Upper lobe of right lung (tissue), 1 donor: ENCODE measurements at regions not wholly inside any gene's neighbourhood (a gene's known extent, or its start where the extent isn't known, plus 50 kb on each side); places are given as distances from the start of the nearest gene placed in this dataset.
"Not testable (repeated sequence)": the region's sequence is repeated elsewhere in the genome, so short reads cannot be mapped to it uniquely, and the experiment has no call there.

Experiments
- ATAC-seq: fragments of 200-7000 bp; cut with Tn5 transposase; one replicate; pipeline ENCODE4 v1.9.1; 2020; ENCODE audit warnings: mild to moderate bottlenecking, moderate library complexity
- DNase-seq: peaks from one replicate; pipeline ENCODE4 v3.0.0-alpha.2; 2020
- H3K27ac ChIP-seq: fragments of 200-600 bp; one replicate; pipeline ENCODE4 v1.8.0; 2022
- H3K27me3 ChIP-seq: fragments of 200-600 bp; one replicate; pipeline ENCODE4 v1.8.0; 2022; ENCODE audit warnings: mild to moderate bottlenecking
- H3K36me3 ChIP-seq: fragments of 200-600 bp; one replicate; pipeline ENCODE4 v1.8.0; 2022
- H3K4me1 ChIP-seq: fragments of 200-600 bp; one replicate; pipeline ENCODE4 v1.8.0; 2022
- H3K4me3 ChIP-seq: fragments of 200-600 bp; one replicate; pipeline ENCODE4 v1.8.0; 2022; ENCODE audit warnings: mild to moderate bottlenecking
- H3K9me3 ChIP-seq: fragments of 200-600 bp; one replicate; pipeline ENCODE4 v1.8.0; 2022
- intact Hi-C: fragments of 100-400 bp; cut with DNase I; formaldehyde crosslinking; loops from one replicate; pipeline ENCODE4 v1.11.0; 2022
- TF ChIP-seq, protein P1 (sequence below): fragments of 200-600 bp; IDR thresholded peaks from one replicate; pipeline ENCODE4 v1.8.0; 2022; ENCODE audit warnings: antibody characterized with exemption
- donor health status: DM: no; HTN: yes; CAD: no; lungs with severe emphysema.

DNA sequence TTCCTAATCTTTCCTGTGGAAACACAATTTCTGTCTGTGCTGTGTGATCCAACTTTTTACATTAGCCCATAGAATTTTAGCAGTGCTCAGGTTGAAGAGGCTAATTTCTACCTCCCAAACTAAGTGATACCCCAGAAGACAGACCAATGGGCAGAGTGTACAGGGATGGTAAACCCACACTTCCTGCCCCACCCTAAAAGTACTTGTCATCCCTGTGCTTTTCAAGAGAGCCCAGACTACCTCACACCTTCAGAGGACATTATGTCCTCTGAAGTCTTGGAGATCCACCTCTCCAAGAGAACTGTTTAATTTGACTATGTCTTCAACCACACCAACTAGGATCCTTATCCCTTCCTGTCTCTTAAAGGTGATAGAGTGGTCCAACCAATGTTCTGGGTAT is 82.0 kb upstream of the ACSL1 start:
- peaks cover 5% of the 10 kb centered on the region for H3K9me3 ChIP-seq
- H3K27me3 ChIP-seq = no peaks in the 10 kb centered on the region
- no peak overlapping the region for H3K4me3 ChIP-seq
- intact Hi-C loops = no loop called here
- H3K27ac ChIP-seq = no peak overlapping the region
- H3K36me3 ChIP-seq = no peaks in the 10 kb centered on the region
- H3K4me1 ChIP-seq = no peaks in the 10 kb centered on the region
- DNase-seq = no peak
- ATAC-seq = no peak
- TF ChIP-seq, protein P1, sequence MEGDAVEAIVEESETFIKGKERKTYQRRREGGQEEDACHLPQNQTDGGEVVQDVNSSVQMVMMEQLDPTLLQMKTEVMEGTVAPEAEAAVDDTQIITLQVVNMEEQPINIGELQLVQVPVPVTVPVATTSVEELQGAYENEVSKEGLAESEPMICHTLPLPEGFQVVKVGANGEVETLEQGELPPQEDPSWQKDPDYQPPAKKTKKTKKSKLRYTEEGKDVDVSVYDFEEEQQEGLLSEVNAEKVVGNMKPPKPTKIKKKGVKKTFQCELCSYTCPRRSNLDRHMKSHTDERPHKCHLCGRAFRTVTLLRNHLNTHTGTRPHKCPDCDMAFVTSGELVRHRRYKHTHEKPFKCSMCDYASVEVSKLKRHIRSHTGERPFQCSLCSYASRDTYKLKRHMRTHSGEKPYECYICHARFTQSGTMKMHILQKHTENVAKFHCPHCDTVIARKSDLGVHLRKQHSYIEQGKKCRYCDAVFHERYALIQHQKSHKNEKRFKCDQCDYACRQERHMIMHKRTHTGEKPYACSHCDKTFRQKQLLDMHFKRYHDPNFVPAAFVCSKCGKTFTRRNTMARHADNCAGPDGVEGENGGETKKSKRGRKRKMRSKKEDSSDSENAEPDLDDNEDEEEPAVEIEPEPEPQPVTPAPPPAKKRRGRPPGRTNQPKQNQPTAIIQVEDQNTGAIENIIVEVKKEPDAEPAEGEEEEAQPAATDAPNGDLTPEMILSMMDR = no peak

DNA sequence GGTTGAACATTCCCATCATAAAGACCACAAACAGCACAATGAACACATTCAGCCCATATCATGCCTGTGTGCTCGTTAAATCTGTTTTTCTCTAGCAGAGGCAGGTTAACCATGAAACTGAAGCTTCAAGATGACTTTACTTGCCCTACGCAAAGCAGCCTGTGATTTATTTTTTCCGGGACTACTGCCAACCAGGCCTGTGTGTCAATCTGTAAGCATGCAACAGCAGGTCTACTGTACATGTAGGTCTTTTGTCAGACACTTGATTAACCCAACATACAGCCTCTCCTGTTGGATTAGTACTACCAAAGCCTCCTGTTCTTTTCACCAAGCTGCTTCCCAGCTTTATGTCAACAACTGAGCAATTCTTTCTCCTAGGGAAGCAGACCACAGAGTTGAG is 85.5 kb upstream of the ACSL1 start:
- intact Hi-C loops = no loop called here
- H3K27ac ChIP-seq = no peak overlapping the region
- ATAC-seq (no peak), DNase-seq (no peak)
- H3K4me3 ChIP-seq = no peak overlapping the region
- H3K9me3 ChIP-seq = peaks cover 10% of the 10 kb centered on the region
- no peaks in the 10 kb centered on the region for H3K4me1 ChIP-seq
- H3K36me3 ChIP-seq = no peaks in the 10 kb centered on the region
- H3K27me3 ChIP-seq = no peaks in the 10 kb centered on the region
- TF ChIP-seq, protein P1 = no peak

DNA sequence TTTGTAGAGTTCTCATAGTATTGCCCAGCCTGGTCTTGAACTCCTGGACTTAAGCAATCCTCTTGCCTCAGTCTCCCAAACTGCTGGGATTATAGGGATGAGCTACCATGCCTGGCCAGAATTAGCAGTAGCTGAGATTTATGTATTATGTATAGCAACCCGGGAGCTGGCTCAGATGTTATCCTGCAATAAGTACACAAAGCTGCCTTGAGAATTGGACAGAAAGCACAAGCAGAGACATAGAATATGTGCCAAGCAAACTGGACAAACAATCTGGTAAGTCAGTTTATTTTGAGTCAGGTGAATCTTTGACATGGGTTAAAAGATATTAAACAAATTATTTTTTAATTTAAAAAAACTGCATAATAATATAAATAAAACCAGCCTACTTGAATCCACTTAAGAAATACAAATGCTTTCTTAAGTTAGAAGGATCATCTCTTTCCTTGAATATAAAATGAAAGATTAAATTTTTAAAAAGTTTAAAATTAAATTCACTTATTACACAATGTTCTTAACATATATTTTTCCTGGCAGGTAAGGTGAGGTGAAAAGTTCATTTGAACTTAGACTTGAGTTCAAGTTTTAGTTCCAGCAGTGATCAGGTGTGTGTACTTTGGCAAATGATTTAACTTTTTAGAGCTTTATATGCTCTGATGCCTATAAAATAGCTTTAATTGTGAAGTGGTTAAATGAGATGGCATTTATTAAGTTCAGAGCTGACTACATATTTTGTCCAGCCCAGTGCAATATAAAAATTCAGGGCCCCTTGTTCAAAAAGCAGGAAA is 87.8 kb upstream of the ACSL1 start:
- TF ChIP-seq, protein P1 = no peak
- no peak overlapping the region for H3K27ac ChIP-seq
- no peaks in the 10 kb centered on the region for H3K4me1 ChIP-seq
- peaks cover 10% of the 10 kb centered on the region for H3K9me3 ChIP-seq
- DNase-seq (no peak), ATAC-seq (no peak)
- no peaks in the 10 kb centered on the region for H3K36me3 ChIP-seq
- no peaks in the 10 kb centered on the region for H3K27me3 ChIP-seq
- intact Hi-C loops = no loop called here
- H3K4me3 ChIP-seq = no peak overlapping the region

DNA sequence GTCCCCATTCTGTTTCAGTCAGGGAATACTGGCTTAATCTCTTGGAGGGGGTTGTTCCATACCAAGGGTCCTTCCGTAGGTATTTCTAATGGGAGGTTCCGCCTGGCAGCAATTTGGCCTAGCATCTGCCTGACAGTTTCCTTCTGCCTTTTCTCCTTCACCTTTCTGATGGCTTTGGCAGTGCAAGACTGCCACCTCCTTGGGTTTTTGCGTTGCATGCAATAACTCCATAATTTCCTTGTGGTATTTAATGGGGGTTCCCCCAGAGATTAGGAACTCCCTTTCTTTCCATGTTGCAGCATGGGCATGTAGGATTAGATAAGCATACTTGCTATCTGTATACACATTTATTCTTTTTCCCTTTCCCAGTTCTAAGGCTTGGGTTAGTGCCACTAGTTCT is 93.0 kb upstream of the ACSL1 start:
- DNase-seq, H3K4me1 ChIP-seq, H3K27ac ChIP-seq, H3K9me3 ChIP-seq, ATAC-seq, intact Hi-C loops, H3K27me3 ChIP-seq, H3K36me3 ChIP-seq, H3K4me3 ChIP-seq: not testable (repeated sequence)

DNA sequence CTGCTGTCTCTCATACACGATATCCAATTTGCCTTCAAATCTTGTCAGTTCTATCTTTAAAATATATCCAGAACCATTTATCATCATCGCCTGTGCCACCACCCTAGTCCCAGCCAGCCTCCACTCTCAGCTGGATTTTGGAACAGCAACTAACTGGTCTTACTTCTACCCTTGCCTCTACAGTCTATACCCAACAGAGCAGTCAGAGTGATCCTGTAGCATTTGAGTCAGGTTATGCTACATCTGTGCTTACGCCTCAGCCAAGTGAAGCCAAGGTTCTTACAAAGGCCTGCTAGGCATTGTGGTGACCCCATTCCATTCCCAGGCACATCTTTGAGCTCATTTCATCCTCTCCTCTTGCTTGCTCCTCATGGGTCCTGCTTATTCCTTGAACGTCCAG is 95.7 kb upstream of the ACSL1 start:
- no peak overlapping the region for H3K27ac ChIP-seq
- H3K9me3 ChIP-seq = no peaks in the 10 kb centered on the region
- H3K4me3 ChIP-seq = no peak overlapping the region
- no peaks in the 10 kb centered on the region for H3K4me1 ChIP-seq
- H3K36me3 ChIP-seq = no peaks in the 10 kb centered on the region
- ATAC-seq = no peak
- DNase-seq = no peak
- H3K27me3 ChIP-seq = no peaks in the 10 kb centered on the region
- intact Hi-C loops = no loop called here
- TF ChIP-seq, protein P1 = no peak

DNA sequence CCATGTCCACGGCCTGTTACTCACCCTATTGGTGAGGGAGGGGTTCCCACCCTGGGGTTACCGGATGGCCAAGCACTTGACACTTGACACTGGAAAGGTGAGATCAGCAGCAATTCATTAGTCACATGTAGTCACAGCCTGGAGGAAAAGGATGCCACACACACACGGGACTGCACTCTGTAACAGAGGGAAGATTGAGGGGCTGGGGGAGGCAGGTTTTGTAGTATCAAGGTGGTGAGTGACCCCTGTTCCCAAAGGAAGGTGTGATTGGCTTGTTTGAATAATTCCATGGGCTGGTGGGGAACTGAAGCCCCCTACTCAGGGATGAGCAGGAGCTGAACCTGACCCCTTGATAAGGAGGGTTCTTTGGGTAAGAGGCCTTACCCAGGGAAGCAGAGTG is 96.0 kb upstream of the HELT start:
- Histone ChIP-seq H3K4me1 (no peaks in the 10 kb centered on the region), H3K9me3 (no peaks in the 10 kb centered on the region), H3K36me3 (no peaks in the 10 kb centered on the region), H3K27ac (no peak overlapping the region), H3K27me3 (no peaks in the 10 kb centered on the region), H3K4me3 (no peak overlapping the region)
- TF ChIP-seq, protein P1 = no peak
- intact Hi-C loops = no loop called here
- no peak for DNase-seq
- no peak for ATAC-seq
